ENCODE measurements at regions not wholly inside any gene's neighbourhood (a gene's known extent, or its start where the extent isn't known, plus 50 kb on each side); places are given as distances from the start of the nearest gene placed in this dataset.

- DNase-seq: no peak
- intact Hi-C loops (cut with DNase I; ENCODE audit: low total_unique reads): no loop called here
- Histone ChIP-seq H3K9me3 (peaks cover 0 to 3% (median 0%) of the 10 kb centered on the region in 3 donors), H3K27me3 (no peaks in the 10 kb centered on the region), H3K36me3 (no peaks in the 10 kb centered on the region), H3K4me1 (no peaks in the 10 kb centered on the region), H3K27ac (no peak overlapping the region), H3K4me3 (no peak overlapping the region)
- TF ChIP-seq, protein P1, sequence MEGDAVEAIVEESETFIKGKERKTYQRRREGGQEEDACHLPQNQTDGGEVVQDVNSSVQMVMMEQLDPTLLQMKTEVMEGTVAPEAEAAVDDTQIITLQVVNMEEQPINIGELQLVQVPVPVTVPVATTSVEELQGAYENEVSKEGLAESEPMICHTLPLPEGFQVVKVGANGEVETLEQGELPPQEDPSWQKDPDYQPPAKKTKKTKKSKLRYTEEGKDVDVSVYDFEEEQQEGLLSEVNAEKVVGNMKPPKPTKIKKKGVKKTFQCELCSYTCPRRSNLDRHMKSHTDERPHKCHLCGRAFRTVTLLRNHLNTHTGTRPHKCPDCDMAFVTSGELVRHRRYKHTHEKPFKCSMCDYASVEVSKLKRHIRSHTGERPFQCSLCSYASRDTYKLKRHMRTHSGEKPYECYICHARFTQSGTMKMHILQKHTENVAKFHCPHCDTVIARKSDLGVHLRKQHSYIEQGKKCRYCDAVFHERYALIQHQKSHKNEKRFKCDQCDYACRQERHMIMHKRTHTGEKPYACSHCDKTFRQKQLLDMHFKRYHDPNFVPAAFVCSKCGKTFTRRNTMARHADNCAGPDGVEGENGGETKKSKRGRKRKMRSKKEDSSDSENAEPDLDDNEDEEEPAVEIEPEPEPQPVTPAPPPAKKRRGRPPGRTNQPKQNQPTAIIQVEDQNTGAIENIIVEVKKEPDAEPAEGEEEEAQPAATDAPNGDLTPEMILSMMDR (IDR thresholded peaks at IDR 0.05): no peak
Measured at GRCh38 chr1:99516141-99516540, 129.8 kb upstream of the PALMD start.

- Histone ChIP-seq H3K27ac (no peak overlapping the region), H3K4me1 (no peaks in the 10 kb centered on the region), H3K4me3 (no peak overlapping the region), H3K9me3 (peaks cover 0 to 3% (median 0%) of the 10 kb centered on the region in 3 donors), H3K27me3 (no peaks in the 10 kb centered on the region), H3K36me3 (no peaks in the 10 kb centered on the region)
- intact Hi-C loops (cut with DNase I; ENCODE audit: low total_unique reads): no loop called here
- TF ChIP-seq, protein P1 (IDR thresholded peaks at IDR 0.05): no peak
- DNase-seq: no peak
Measured at GRCh38 chr1:99520121-99520520, 125.8 kb upstream of the PALMD start.

- TF ChIP-seq, protein P1 (IDR thresholded peaks at IDR 0.05): no peak
- no peak overlapping the region for H3K27ac ChIP-seq
- H3K36me3 ChIP-seq: no peaks in the 10 kb centered on the region
- no peak for DNase-seq
- intact Hi-C loops (cut with DNase I; ENCODE audit: low total_unique reads): no loop called here
- H3K4me1 ChIP-seq: no peaks in the 10 kb centered on the region
- H3K9me3 ChIP-seq: no peaks in the 10 kb centered on the region
- no peak overlapping the region for H3K4me3 ChIP-seq
- no peaks in the 10 kb centered on the region for H3K27me3 ChIP-seq
Measured at GRCh38 chr1:99525331-99525730, 120.6 kb upstream of the PALMD start.

DNA sequence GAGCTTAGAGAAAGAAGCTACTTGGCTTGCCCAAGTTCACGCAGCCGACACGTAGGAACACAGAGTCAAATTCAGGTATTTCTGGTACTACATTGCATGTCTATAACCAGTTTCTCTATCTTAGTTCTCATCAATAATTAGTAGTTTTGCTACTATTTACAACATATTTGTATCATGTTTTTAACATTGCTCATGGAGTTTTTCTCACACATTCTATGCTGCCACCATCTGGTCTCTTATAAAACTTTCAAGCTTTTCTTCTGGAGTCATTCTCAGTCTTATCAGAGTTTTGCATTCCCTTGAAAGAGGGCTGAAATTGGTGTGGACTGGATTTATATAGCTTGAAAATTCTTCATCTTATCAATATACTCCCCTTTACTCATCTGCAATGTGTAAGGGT, 118.8 kb upstream of the PALMD start:
- no peak for DNase-seq
- Histone ChIP-seq H3K4me3 (no peak overlapping the region), H3K4me1 (no peaks in the 10 kb centered on the region), H3K27ac (no peak overlapping the region), H3K9me3 (no peaks in the 10 kb centered on the region), H3K27me3 (no peaks in the 10 kb centered on the region), H3K36me3 (no peaks in the 10 kb centered on the region)
- TF ChIP-seq, protein P1 (IDR thresholded peaks at IDR 0.05): no peak
- intact Hi-C loops (cut with DNase I; ENCODE audit: low total_unique reads): no loop called here

GRCh38 chr1:99527545-99527944, 118.4 kb upstream of the PALMD start:
- DNase-seq: no peak
- no peaks in the 10 kb centered on the region for H3K27me3 ChIP-seq
- H3K4me1 ChIP-seq: no peaks in the 10 kb centered on the region
- intact Hi-C loops (cut with DNase I; ENCODE audit: low total_unique reads): no loop called here
- no peaks in the 10 kb centered on the region for H3K36me3 ChIP-seq
- TF ChIP-seq, protein P1 (IDR thresholded peaks at IDR 0.05): no peak
- no peaks in the 10 kb centered on the region for H3K9me3 ChIP-seq
- H3K4me3 ChIP-seq: no peak overlapping the region
- H3K27ac ChIP-seq: no peak overlapping the region

GRCh38 chr1:99529002-99529401, 116.9 kb upstream of the PALMD start:
- DNase-seq: no peak
- H3K36me3 ChIP-seq: no peaks in the 10 kb centered on the region
- H3K9me3 ChIP-seq: no peaks in the 10 kb centered on the region
- no peak overlapping the region for H3K4me3 ChIP-seq
- H3K27me3 ChIP-seq: no peaks in the 10 kb centered on the region
- no peak overlapping the region for H3K27ac ChIP-seq
- TF ChIP-seq, protein P1 (IDR thresholded peaks at IDR 0.05): no peak
- H3K4me1 ChIP-seq: no peaks in the 10 kb centered on the region
- intact Hi-C loops (cut with DNase I; ENCODE audit: low total_unique reads): no loop called here

All from tibial artery (tissue), 4 donors.